Heart left ventricle (tissue), 16 donors: ENCODE measurements at regions not wholly inside any gene's neighbourhood (a gene's known extent, or its start where the extent isn't known, plus 50 kb on each side); places are given as distances from the start of the nearest gene placed in this dataset.

Experiments
- ATAC-seq, 4 donors: fragments of 200-7000 bp; cut with Tn5 transposase; one replicate each; pipeline ENCODE4 v1.9.1; 2020 to 2022; ENCODE audit warnings: moderate library complexity in 4 of 4, mild to moderate bottlenecking in 3 of 4, moderate number of reproducible peaks in 1 of 4
- DNase-seq, 5 donors: peaks; one replicate each; pipeline ENCODE4 v3.0.0-alpha.2; 2020
- H3K27ac ChIP-seq, 12 donors: fragments of 200-600 bp; sonication (generic) in 4 of 12; one replicate each; pipeline versions ENCODE4 v1.5.0 to v1.8.0; 2016 to 2022; ENCODE audit warnings: mild to moderate bottlenecking in 2 of 12
- H3K27me3 ChIP-seq, 9 donors: fragments of 200-600 bp; sonication (generic) in 2 of 9; one replicate each; pipeline versions ENCODE4 v1.5.1 to v1.8.0; 2016 to 2022; ENCODE audit warnings: mild to moderate bottlenecking in 3 of 9
- H3K36me3 ChIP-seq, 9 donors: fragments of 200-600 bp; sonication (generic) in 2 of 9; one replicate each; pipeline versions ENCODE4 v1.5.0 to v1.8.0; 2018 to 2022; ENCODE audit warnings: mild to moderate bottlenecking in 2 of 9
- H3K4me1 ChIP-seq, 12 donors: fragments of 200-600 bp; sonication (generic) in 4 of 12; one replicate each; pipeline versions ENCODE4 v1.5.0 to v1.8.0; 2016 to 2022; ENCODE audit warnings: mild to moderate bottlenecking in 3 of 12
- H3K4me3 ChIP-seq, 12 donors: fragments of 200-600 bp; sonication (generic) in 4 of 12; one replicate each; pipeline versions ENCODE4 v1.5.0 to v1.8.0; 2017 to 2022; ENCODE audit warnings: mild to moderate bottlenecking in 9 of 12, moderate library complexity in 4 of 12
- H3K9me3 ChIP-seq, 12 donors: fragments of 200-600 bp; sonication (generic) in 4 of 12; one replicate each; pipeline versions ENCODE4 v1.5.0 to v1.8.0; 2016 to 2022; ENCODE audit warnings: mild to moderate bottlenecking in 1 of 12
- CTCF ChIP-seq, 12 donors: fragments of 200-600 bp; sonication (generic) in 4 of 12; IDR thresholded peaks; one replicate each; pipeline versions ENCODE4 v1.5.0 to v1.8.0; 2018 to 2022; ENCODE audit warnings: antibody characterized with exemption in 12 of 12, mild to moderate bottlenecking in 5 of 12
- POLR2A ChIP-seq, 2 donors: fragments of 450-650 bp; IDR thresholded peaks; one replicate each; pipeline ENCODE4 v1.6.1; 2017; ENCODE audit warnings: antibody characterized with exemption in 2 of 2, mild to moderate bottlenecking in 2 of 2, moderate library complexity in 2 of 2
- WGBS, 4 donors: extraction: QIAGEN DNeasy Blood & Tissue Kit in 2 of 4; methylation state at CpG; one replicate each; pipeline versions ENCODE4 v1.1.5 to v1.1.7; 2013 to 2018; 5-methylcytosine and 5-hydroxymethylcytosine counted together
- intact Hi-C, 10 donors: fragments of 100-400 bp; cut with DNase I; formaldehyde crosslinking; loops; one replicate each; pipeline versions ENCODE4 v1.11.1 to v1.14.2; 2022
- donor health status: ischemic (EF 13 %, LVEDD 7.1; RV severe dilation, severe dysfunction).
- donor health status: healthy with polysubstance abuse.
- donor health status: DM: no; HTN: yes; CAD: no.
- donor health status: DM: no; HTN: no; CAD: no.
- donor health status: ischemic (EF 25% LVEDD 6.9; RV normal size, moderate dysfunction).
- donor health status: ischemic (EF 25% LVEDD 5.7; RV mildly dilated, moderate dysfunction).
- donor health status: healthy.
- donor health status: DM: yes; HTN: yes; CAD: no.
- donor health status: ischemic (EF 35%, LVEDD 5.7; RV mildly dilated, moderate dysfunction).
- donor health status: nonischemic (EF 11% LVEDD 7.7; RV severe dilation, severe dysfunction).
- donor health status: DM: yes; HTN: yes; CAD: no.
- donor health status: PGD.
- donor health status: ischemic (EF 29% LVEDD 5.4; RV normal size, mild dysfunction).
- donor health status: nonischemic (EF 23%, LVEDD 6.1; RV moderate dilation, normal function).

- intact Hi-C loops = no loop called here
- TF ChIP-seq POLR2A (IDR thresholded peaks at IDR 0.05) (no peak), CTCF (IDR thresholded peaks at IDR 0.05) (no peak)
- Histone ChIP-seq H3K4me1 (no peaks in the 10 kb centered on the region), H3K9me3 (no peaks in the 10 kb centered on the region), H3K4me3 (no peak overlapping the region), H3K27me3 (no peaks in the 10 kb centered on the region), H3K27ac (no peak overlapping the region), H3K36me3 (no peaks in the 10 kb centered on the region)
- DNase-seq (no peak), ATAC-seq (no peak)
- WGBS, 4 donors = 8 to 13% (median 11%) methylated on average over 1 of the region's 1 CpG
Measured at GRCh38 chr13:61563645-61564044, 148.0 kb upstream of the PCDH20 start.

GRCh38 chr13:61546911-61547310 is 131.3 kb upstream of the PCDH20 start:
- Histone ChIP-seq H3K36me3 (no peaks in the 10 kb centered on the region), H3K27me3 (no peaks in the 10 kb centered on the region), H3K27ac (no peak overlapping the region), H3K9me3 (no peaks in the 10 kb centered on the region), H3K4me3 (no peak overlapping the region), H3K4me1 (no peaks in the 10 kb centered on the region)
- intact Hi-C loops = no loop called here
- DNase-seq (no peak), ATAC-seq (no peak)
- TF ChIP-seq CTCF (IDR thresholded peaks at IDR 0.05) (no peak), POLR2A (IDR thresholded peaks at IDR 0.05) (no peak)
- WGBS, 4 donors = 87 to 89% (median 89%) methylated on average over 6 of the region's 6 CpGs

GRCh38 chr13:61546413-61546812 is 130.8 kb upstream of the PCDH20 start:
- no peak for DNase-seq
- Histone ChIP-seq H3K4me3 (no peak overlapping the region), H3K27ac (no peak overlapping the region), H3K9me3 (no peaks in the 10 kb centered on the region), H3K36me3 (no peaks in the 10 kb centered on the region), H3K27me3 (no peaks in the 10 kb centered on the region), H3K4me1 (no peaks in the 10 kb centered on the region)
- ATAC-seq = no peak
- intact Hi-C loops = no loop called here
- TF ChIP-seq CTCF (IDR thresholded peaks at IDR 0.05) (no peak), POLR2A (IDR thresholded peaks at IDR 0.05) (no peak)
- WGBS, 4 donors = 54 to 66% (median 60%) methylated on average over 4 of the region's 4 CpGs

- peaks cover 0 to 4% (median 0%) of the 10 kb centered on the region in 12 donors for H3K9me3 ChIP-seq
- intact Hi-C loops = no loop called here
- TF ChIP-seq POLR2A (IDR thresholded peaks at IDR 0.05) = no peak
- TF ChIP-seq CTCF (IDR thresholded peaks at IDR 0.05) = no peak
- no peak overlapping the region for H3K27ac ChIP-seq
- H3K27me3 ChIP-seq = no peaks in the 10 kb centered on the region
- DNase-seq = no peak
- no peaks in the 10 kb centered on the region for H3K4me1 ChIP-seq
- H3K36me3 ChIP-seq = no peaks in the 10 kb centered on the region
- WGBS, 4 donors = 68 to 89% (median 74%) methylated on average over 1 of the region's 1 CpG
- ATAC-seq = no peak
- H3K4me3 ChIP-seq = no peak overlapping the region
Measured at GRCh38 chr13:61536433-61536832, 120.8 kb upstream of the PCDH20 start.
